SK-N-SH (cell line): ENCODE measurements at regions not wholly inside any gene's neighbourhood (a gene's known extent, or its start where the extent isn't known, plus 50 kb on each side); places are given as distances from the start of the nearest gene placed in this dataset.

Experiments
- CTCF ChIA-PET: fragments of 300-600, 350-600 bp; formaldehyde crosslinking; extraction: SDS; loops from one replicate; lab custom pipeline; 2021; lab: Yijun Ruan, JAX
- POLR2A ChIA-PET: fragments of 350-600 bp; sonication (Branson Sonifier 250); formaldehyde crosslinking; extraction: SDS; loops from one replicate; lab custom pipeline; 2020; ENCODE audit warnings: antibody characterized with exemption, inconsistent platforms; lab: Yijun Ruan, JAX
- DNase-seq: peaks from one replicate; pipeline ENCODE4 v3.0.0; 2012
- H2AFZ ChIP-seq: fragments of 200-600 bp; sonication (generic); 2 replicates; pipeline ENCODE4 v1.8.1; 2016; ENCODE audit warnings: antibody characterized with exemption, mild to moderate bottlenecking, low read depth
- H3F3A ChIP-seq: fragments of 200-600 bp; sonication (generic); replicated peaks from 2 replicates; pipeline ENCODE3; 2016; ENCODE audit warnings: antibody characterized with exemption, mild to moderate bottlenecking; ENCODE audit not compliant: insufficient read depth
- H3K27ac ChIP-seq, 2 experiments: fragments of 200-500 bp in 1 of 2; fragments of 200-600 bp in 1 of 2; sonication (Bioruptor generic) in 1 of 2; sonication (generic), shearing (Covaris generic) in 1 of 2; 2 replicates each; pipeline versions ENCODE4 v1.5.1 to v1.6.1; 2014 to 2016; ENCODE audit warnings: low read depth in 2 of 2, inconsistent platforms in 1 of 2, low read length in 1 of 2, mild to moderate bottlenecking in 1 of 2, mixed read lengths in 1 of 2
- H3K27me3 ChIP-seq: fragments of 200-600 bp; sonication (generic), shearing (Covaris generic); 2 replicates; pipeline ENCODE4 v1.6.1; 2016; ENCODE audit warnings: mixed run types; ENCODE audit not compliant: insufficient read depth
- H3K36me3 ChIP-seq, 2 experiments: fragments of 200-500 bp in 1 of 2; fragments of 200-600 bp in 1 of 2; sonication (Bioruptor generic) in 1 of 2; sonication (generic) in 1 of 2; replicated peaks in 1 of 2; 2 replicates each; pipeline versions ENCODE3 to v1.5.1; 2014 to 2016; ENCODE audit warnings: low read length in 1 of 2, mild to moderate bottlenecking in 1 of 2; ENCODE audit not compliant: insufficient read depth in 2 of 2, control insufficient read depth in 1 of 2
- H3K4me1 ChIP-seq, 2 experiments: fragments of 200-500 bp in 1 of 2; fragments of 200-600 bp in 1 of 2; sonication (Bioruptor generic) in 1 of 2; sonication (generic), shearing (Covaris generic) in 1 of 2; 2 replicates each; pipeline versions ENCODE4 v1.5.1 to v1.6.1; 2014 to 2016; ENCODE audit warnings: low read depth in 1 of 2, low read length in 1 of 2, mixed run types in 1 of 2; ENCODE audit not compliant: insufficient read depth in 2 of 2, control insufficient read depth in 1 of 2
- H3K4me2 ChIP-seq: fragments of 200-600 bp; sonication (generic), shearing (Covaris generic); 2 replicates; pipeline ENCODE4 v1.6.1; 2017; ENCODE audit warnings: mixed run types
- H3K4me3 ChIP-seq, 2 experiments: fragments of 200-500 bp in 1 of 2; fragments of 200-600 bp in 1 of 2; sonication (Bioruptor generic) in 1 of 2; sonication (generic), shearing (Covaris generic) in 1 of 2; 2 replicates each; pipeline versions ENCODE4 v1.5.1 to v1.8.1; 2014 to 2016; ENCODE audit warnings: low read depth in 2 of 2, inconsistent platforms in 1 of 2, low read length in 1 of 2, mild to moderate bottlenecking in 1 of 2, mixed read lengths in 1 of 2, moderate library complexity in 1 of 2
- H3K79me2 ChIP-seq: fragments of 200-600 bp; sonication (generic); 2 replicates; pipeline ENCODE4 v1.8.1; 2017; ENCODE audit warnings: mild to moderate bottlenecking; ENCODE audit not compliant: insufficient read depth
- H3K9ac ChIP-seq: fragments of 200-600 bp; sonication (generic); 2 replicates; pipeline ENCODE4 v1.6.1; 2017; ENCODE audit warnings: mixed run types
- H3K9me2 ChIP-seq: fragments of 200-600 bp; sonication (generic); 2 replicates; pipeline ENCODE4 v1.6.1; 2017; ENCODE audit warnings: mixed run types
- H3K9me3 ChIP-seq: fragments of 200-600 bp; sonication (generic); 2 replicates; pipeline ENCODE4 v1.6.1; 2017; ENCODE audit warnings: mixed run types, mild to moderate bottlenecking, moderate library complexity
- H4K20me1 ChIP-seq: fragments of 200-600 bp; sonication (generic); 2 replicates; pipeline ENCODE4 v1.6.1; 2017; ENCODE audit warnings: mild to moderate bottlenecking, mixed run types; ENCODE audit not compliant: insufficient read depth
- CHD2 ChIP-seq: fragments of 150-350 bp; IDR thresholded peaks from 2 replicates; pipeline ENCODE4 v1.6.1; 2018; ENCODE audit warnings: low read length; ENCODE audit not compliant: partially characterized antibody
- CTCF ChIP-seq: fragments of 200-600 bp; sonication (generic); IDR thresholded peaks from 2 replicates; pipeline ENCODE4 v1.6.1; 2017; ENCODE audit warnings: antibody characterized with exemption, mild to moderate bottlenecking, moderate library complexity
- ELF1 ChIP-seq: IDR thresholded peaks from 2 replicates; pipeline ENCODE4 v1.4.0; 2012
- EP300 ChIP-seq, 2 experiments: IDR thresholded peaks; 2 replicates each; pipeline versions ENCODE4 v1.4.0 to v1.6.1; 2012; ENCODE audit warnings: borderline replicate concordance in 1 of 2, low read depth in 1 of 2, low read length in 1 of 2
- FOSL2 ChIP-seq: IDR thresholded peaks from 2 replicates; pipeline ENCODE4 v1.4.0; 2012; ENCODE audit warnings: low read depth, mild to moderate bottlenecking, moderate library complexity, borderline replicate concordance
- FOXJ3 ChIP-seq: sonication (generic); formaldehyde crosslinking; IDR thresholded peaks from 2 replicates; pipeline ENCODE4 v1.5.1; 2020; ENCODE audit warnings: mild to moderate bottlenecking, missing genetic modification reagents
- FOXM1 ChIP-seq: IDR thresholded peaks from 2 replicates; pipeline ENCODE4 v1.4.0; 2012; ENCODE audit warnings: low read depth, mild to moderate bottlenecking
- GABPA ChIP-seq: IDR thresholded peaks from 2 replicates; pipeline ENCODE4 v1.4.0; 2012; ENCODE audit warnings: low read depth, mild to moderate bottlenecking
- JUND ChIP-seq: IDR thresholded peaks from 2 replicates; pipeline ENCODE4 v1.4.0; 2012
- MEF2A ChIP-seq: IDR thresholded peaks from 2 replicates; pipeline ENCODE4 v1.4.0; 2012; ENCODE audit warnings: low read depth, borderline replicate concordance
- MXI1 ChIP-seq: IDR thresholded peaks from 2 replicates; pipeline ENCODE4 v1.6.1; 2012; ENCODE audit warnings: mild to moderate bottlenecking, low read depth, low read length, improper control_type of control experiment
- NFIC ChIP-seq: IDR thresholded peaks from 2 replicates; pipeline ENCODE4 v1.4.0; 2012; ENCODE audit warnings: borderline replicate concordance
- NRF1 ChIP-seq: IDR thresholded peaks from 2 replicates; pipeline ENCODE4 v1.6.1; 2012; ENCODE audit warnings: low read depth, mild to moderate bottlenecking, low read length
- POLR2AphosphoS5 ChIP-seq: IDR thresholded peaks from 2 replicates; pipeline ENCODE4 v1.6.1; 2012; ENCODE audit warnings: low read depth, low read length
- SIN3A ChIP-seq: IDR thresholded peaks from 2 replicates; pipeline ENCODE4 v1.6.1; 2012; ENCODE audit warnings: low read depth, mild to moderate bottlenecking, low read length, moderate library complexity, borderline replicate concordance
- SMC3 ChIP-seq: IDR thresholded peaks from 2 replicates; pipeline ENCODE4 v1.6.1; 2012; ENCODE audit warnings: low read depth, low read length, improper control_type of control experiment
- TF ChIP-seq, protein P1 (sequence below): IDR thresholded peaks from 2 replicates; pipeline ENCODE4 v1.4.0; 2012; ENCODE audit warnings: low read depth, borderline replicate concordance
- TF ChIP-seq, protein P2 (sequence below): fragments of 150-350 bp; IDR thresholded peaks from 2 replicates; pipeline ENCODE4 v1.6.1; 2017; ENCODE audit warnings: antibody characterized with exemption, low read length, low read depth, borderline replicate concordance
- TF ChIP-seq, protein P3 (sequence below): IDR thresholded peaks from 2 replicates; pipeline ENCODE4; 2012

GRCh38 chr10:9028231-9028630, 973.7 kb downstream of the GATA3 start:
- H3K36me3 ChIP-seq, result no peaks in the 10 kb centered on the region
- no peaks in the 10 kb centered on the region for H3K79me2 ChIP-seq
- H3K9ac ChIP-seq, result no peak overlapping the region
- no peak for TF ChIP-seq EP300 (IDR thresholded peaks at IDR 0.05; ENCODE audit: borderline replicate concordance in 1 of 2, low read depth in 1 of 2, low read length in 1 of 2)
- no peak for TF ChIP-seq ELF1
- no peak for TF ChIP-seq MXI1
- TF ChIP-seq, protein P1, sequence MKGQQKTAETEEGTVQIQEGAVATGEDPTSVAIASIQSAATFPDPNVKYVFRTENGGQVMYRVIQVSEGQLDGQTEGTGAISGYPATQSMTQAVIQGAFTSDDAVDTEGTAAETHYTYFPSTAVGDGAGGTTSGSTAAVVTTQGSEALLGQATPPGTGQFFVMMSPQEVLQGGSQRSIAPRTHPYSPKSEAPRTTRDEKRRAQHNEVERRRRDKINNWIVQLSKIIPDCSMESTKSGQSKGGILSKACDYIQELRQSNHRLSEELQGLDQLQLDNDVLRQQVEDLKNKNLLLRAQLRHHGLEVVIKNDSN, result no peak
- TF ChIP-seq FOXM1, result no peak
- TF ChIP-seq FOXJ3 (CRISPR knock-in tag), result no peak
- TF ChIP-seq GABPA, result no peak
- no peak for TF ChIP-seq CTCF
- no peak for TF ChIP-seq SIN3A
- TF ChIP-seq NRF1, result no peak
- no peak for TF ChIP-seq NFIC
- TF ChIP-seq SMC3, result no peak
- TF ChIP-seq, protein P2, sequence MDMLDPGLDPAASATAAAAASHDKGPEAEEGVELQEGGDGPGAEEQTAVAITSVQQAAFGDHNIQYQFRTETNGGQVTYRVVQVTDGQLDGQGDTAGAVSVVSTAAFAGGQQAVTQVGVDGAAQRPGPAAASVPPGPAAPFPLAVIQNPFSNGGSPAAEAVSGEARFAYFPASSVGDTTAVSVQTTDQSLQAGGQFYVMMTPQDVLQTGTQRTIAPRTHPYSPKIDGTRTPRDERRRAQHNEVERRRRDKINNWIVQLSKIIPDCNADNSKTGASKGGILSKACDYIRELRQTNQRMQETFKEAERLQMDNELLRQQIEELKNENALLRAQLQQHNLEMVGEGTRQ, result no peak
- TF ChIP-seq FOSL2, result no peak
- TF ChIP-seq MEF2A, result no peak
- TF ChIP-seq CHD2, result no peak
- TF ChIP-seq, protein P3, sequence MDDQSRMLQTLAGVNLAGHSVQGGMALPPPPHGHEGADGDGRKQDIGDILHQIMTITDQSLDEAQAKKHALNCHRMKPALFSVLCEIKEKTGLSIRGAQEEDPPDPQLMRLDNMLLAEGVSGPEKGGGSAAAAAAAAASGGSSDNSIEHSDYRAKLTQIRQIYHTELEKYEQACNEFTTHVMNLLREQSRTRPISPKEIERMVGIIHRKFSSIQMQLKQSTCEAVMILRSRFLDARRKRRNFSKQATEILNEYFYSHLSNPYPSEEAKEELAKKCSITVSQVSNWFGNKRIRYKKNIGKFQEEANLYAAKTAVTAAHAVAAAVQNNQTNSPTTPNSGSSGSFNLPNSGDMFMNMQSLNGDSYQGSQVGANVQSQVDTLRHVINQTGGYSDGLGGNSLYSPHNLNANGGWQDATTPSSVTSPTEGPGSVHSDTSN, result no peak
- TF ChIP-seq JUND, result no peak
- TF ChIP-seq POLR2AphosphoS5, result no peak
- DNase-seq, result no peak
- no peaks in the 10 kb centered on the region for H3K9me2 ChIP-seq
- H3K4me3 ChIP-seq, result no peak overlapping the region
- no peaks in the 10 kb centered on the region for H3K4me1 ChIP-seq
- no peak overlapping the region for H3K27ac ChIP-seq
- CTCF ChIA-PET, result no interaction called here
- H4K20me1 ChIP-seq, result no peaks in the 10 kb centered on the region
- no peaks in the 10 kb centered on the region for H3K9me3 ChIP-seq
- no peaks in the 10 kb centered on the region for H3F3A ChIP-seq
- H2AFZ ChIP-seq, result no peak overlapping the region
- H3K27me3 ChIP-seq, result no peaks in the 10 kb centered on the region
- POLR2A ChIA-PET, result no interaction called here
- no peak overlapping the region for H3K4me2 ChIP-seq
